NCI-H524 (cell line): ENCODE measurements at regions not wholly inside any gene's neighbourhood (a gene's known extent, or its start where the extent isn't known, plus 50 kb on each side); places are given as distances from the start of the nearest gene placed in this dataset.

Experiments used
- DNase-seq, 2 experiments: peaks; one replicate each; lab custom pipeline; 2025; lab: John Stamatoyannopoulos, UW

DNA sequence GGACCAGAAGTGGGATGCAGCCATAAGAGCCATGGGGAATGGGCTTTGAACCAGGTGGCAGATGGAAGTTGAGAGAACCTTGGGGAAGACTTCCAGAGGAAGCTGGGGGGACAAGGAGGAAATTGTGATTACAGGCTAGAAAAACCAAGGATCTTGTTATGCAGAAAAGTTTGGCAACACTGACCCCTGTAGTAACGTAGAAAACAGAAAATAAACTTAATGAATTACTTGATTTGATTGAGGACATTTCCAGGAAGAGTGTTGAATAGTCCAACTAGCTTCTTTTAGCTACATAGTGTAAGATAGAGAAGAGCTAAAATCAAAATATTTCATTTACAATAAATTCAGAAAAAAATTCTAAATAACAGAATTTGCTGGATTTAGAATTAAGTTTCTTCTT lies 91.9 kb upstream of the GPC1 start:
- no peak for DNase-seq

DNA sequence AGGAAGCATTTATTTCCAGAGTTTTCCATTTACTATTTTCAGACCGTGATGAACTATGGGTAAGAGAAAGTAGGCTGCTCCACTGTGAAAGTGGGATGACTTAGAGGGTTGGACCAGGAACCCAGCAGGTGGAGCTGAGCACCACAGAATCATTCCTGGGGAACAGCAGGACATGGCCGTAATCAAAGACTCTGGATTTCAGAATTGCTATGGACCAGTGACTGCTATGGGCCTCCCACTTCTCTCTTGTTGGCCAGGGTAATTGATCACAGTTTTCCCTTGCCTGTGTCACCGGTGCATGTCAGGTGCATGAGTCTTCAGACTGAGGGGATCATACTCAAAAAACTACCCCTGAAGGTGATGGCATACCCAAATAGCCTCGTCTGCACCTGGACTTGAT lies 90.6 kb upstream of the GPC1 start:
- DNase-seq, result no peak

DNA sequence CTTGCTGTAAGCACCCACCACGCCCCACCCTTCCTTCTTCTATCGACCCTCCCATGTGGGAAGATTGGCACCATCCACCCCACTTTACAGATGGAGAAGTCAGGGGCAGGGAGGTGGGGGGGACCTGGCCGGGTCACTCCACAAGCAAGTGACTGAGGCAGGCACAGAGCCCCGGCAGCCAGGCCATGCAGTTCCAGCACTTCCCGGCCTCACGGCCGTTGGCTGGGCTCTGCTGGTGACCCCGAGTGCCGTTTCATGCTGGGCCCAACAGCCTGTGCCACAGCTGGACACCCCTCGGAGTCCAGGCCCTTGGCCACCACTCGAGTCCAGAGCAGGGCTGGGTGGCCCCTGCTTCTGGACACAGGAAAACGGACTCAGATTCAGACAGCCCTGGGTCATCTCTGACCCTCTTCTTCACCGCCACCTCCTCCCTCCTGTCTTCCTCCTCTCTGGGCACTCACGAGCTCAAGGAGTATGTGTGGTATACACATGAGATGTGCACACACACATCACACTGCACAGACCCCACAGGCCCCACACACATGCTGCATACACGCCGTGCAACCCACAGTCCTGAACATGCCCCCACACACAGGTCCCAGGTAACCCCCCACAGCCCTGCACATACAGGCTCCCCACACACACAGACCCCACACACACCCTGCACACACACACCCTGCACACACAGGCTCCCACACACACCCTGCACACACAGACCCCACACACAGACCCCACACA lies 89.3 kb upstream of the GPC1 start:
- DNase-seq, result no peak

DNA sequence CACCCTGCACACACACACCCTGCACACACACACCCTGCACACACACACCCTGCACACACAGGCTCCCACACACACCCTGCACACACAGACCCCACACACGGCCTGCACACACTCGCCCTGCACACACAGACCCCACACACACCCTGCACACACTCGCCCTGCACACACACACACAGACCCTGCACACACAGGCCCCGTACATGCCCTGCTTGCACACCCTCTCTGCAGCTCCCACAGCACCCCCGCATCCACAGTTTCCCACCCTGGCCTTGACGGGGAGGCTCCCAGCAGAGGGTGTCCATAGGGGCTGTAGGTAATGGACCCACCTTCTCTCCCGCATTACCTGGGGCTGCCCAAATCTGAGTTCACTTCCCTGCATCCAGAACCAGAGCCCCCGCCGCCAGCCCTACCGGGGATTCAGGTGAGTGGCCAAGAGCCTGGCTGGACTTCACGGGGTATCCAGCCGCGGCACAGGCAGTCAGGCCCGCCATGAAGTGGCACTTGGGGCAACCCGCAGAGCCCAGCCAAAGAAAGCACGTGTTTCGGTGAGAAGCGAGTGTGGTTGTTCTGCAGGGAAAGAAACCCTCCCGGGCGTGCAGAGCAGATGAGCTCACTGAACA lies 88.6 kb upstream of the GPC1 start:
- DNase-seq, result no peak

DNA sequence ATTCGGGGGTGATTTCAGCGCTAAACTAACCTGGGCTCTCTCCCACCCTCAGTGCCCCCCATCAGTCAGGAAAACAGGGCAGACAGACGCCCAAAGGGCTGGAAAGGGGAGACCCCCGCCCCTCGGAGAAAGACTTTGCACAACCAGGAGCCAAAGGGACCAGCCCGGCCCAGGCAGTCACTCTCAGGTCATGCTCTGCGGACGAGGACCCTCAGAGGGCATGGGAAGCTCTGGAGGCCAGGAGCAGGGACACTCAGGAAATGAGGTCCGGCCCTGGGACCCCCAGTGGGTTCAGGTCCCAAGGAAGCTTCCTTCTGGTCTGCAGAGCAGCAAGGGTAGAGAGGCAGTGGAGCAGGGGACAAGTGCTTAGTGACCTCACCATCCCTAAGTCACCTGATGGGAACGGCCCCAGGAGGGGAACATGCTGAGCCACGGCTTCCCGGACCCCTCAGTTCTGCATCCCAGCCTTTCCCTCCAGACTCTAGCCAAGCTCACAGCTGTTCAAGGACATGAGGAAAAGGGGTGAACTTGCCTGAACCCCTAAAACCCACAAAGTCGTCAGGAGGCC lies 88.0 kb upstream of the GPC1 start:
- DNase-seq, result no peak

DNA sequence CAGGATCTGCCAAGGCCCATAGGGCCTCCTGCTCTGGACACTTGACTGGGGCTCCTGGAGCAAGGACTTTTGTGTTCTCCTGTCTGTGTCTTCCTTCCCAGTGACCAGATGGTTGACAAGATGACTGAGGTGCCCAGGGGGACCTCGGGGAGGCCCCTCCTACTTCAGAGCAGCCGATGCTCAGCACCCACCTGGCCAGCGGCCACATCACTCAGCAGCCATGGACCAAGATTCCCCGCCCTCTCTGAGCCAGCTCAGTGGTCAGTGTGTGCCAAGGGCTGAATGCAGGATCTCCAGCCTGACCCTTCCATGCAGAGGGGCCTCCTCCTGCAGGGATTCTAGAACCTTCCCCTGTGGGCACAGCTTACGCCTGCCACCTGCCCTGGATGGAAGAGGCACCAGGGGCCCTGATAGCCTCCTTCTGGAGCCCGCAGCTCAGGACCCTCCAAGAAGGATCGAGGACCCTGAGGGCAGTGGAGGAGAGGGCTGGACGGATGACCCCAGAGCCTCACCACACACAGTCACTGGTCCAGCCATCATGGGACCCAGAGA lies 87.4 kb upstream of the GPC1 start:
- DNase-seq, result no peak

DNA sequence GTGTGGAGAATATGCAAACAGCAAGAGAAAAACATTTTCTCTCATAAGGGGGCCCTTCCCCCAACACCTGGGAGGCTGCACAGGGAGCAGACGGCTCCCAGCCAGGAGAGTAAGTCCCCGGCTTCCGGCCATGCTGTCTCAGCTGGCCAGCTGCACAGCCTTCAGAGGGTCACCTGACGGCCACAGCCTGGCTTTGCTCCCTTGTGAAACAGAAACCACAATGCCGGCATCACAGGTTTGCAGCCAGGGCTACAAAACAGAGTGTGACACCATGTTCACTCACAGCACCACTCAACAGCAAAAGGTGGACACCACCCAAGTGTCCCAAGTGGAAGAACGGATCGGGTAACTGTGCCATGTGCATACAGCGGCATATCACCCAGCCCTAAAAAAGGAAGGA lies 86.9 kb upstream of the GPC1 start:
- DNase-seq, result no peak

DNA sequence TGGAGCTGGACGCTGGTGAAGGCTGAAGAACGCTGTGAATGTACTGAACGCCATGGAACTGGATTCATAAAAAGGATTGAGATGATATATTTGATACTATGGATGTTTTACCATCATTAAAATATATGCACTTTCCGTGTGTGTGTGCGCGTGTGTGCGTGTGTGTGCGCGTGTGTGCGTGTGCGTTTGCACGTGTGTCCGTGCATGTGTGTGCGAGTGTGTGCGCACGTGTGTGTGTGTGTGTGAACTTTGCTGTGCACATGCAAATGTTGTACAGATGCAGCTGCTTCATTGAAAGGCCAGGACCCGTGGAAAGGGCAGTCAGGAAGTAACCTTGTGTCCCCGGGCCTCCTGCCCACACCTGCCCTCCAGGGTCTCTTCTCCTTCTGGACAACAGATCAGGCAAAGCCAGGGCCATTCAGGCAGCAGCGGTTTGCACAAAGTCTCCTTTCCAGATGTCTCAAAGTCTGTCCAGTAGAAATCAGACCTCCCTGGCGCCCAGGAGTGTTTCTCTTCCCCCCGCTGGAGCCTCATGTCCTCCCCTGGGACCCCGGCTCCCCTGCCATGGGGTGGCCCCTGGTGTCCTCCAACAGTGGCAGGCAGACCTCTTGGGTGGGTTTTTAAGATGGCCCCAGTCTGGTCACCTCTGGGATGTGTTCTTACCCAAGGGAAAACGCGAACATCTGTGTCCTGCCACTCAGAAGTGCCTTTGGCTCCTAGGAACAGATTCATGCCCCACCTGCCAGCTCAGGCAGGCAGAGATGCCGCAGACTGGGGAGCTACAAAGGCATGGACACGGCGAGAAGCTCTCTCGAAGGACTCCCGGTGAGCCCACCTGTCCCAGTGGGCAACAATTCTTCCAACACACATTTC lies 86.1 kb upstream of the GPC1 start:
- peak in 1 of 2 experiments; percentile 34 for DNase-seq

DNA sequence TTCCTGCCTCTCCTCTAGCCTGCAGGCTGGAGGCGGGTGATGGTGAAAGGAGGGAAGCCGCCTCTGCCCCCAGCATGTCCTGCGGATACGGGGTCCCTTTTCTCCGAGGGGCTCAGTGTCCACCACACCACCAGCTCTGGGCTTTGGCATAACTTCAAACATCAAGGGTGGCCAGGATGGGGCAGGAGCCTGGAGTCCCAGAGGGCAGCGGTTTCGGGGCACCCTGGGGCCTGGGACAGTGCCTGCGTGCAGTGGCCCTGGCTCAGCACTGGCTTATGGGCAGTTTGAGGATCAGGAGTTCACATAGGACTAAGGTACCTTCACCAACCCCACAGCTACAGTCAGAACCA lies 85.5 kb upstream of the GPC1 start:
- DNase-seq, result no peak

DNA sequence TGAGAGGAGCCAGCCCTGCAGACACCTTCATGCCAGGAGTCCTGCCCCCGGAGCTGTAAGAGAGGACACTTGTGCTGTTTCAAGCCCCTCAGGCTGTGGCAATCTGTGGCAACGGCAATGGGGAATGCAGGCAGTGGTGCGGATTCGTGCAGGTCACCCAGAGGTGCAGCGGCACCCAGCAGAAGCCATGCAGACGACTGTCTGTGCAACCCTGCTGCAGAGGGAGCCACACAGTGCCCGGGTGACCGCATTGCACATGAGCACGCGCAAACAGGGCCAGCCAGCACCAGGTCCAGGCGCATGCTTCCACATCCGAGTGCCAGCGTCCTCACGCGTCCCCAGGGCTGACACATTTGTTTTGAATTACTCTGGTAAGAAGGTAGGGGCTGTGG lies 84.8 kb upstream of the GPC1 start:
- no peak for DNase-seq

DNA sequence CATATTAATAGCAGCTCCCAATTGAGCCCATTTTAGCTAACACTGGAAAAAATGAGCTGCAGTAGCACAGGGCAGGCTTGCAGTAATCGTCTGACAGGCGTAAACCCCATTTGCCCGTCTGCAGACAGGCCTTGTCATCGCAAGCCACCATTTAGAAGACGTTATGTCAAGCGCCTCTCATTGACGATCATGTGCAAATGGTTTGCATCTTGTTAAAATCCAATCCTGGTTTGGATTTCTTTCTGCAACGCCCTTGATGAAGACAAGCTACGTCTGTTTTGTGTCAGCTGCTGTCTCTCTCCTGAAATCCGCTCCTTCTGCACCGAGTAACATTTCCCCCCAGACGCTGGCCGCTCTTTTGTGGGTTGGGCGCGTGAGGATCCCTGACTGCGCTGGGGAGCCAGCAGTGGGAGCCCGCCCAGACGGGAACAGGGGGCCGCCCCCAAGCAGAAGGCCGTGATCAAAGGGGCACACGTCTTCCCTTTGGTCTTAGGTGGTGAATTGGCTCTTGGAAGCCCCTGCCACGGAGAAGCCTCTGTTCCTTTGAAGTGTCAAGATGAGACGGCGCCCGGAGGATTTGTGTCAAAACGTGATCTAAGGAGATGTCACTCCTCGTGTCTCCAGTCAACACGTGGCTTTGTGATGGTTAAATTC lies 84.2 kb upstream of the GPC1 start:
- no peak for DNase-seq

DNA sequence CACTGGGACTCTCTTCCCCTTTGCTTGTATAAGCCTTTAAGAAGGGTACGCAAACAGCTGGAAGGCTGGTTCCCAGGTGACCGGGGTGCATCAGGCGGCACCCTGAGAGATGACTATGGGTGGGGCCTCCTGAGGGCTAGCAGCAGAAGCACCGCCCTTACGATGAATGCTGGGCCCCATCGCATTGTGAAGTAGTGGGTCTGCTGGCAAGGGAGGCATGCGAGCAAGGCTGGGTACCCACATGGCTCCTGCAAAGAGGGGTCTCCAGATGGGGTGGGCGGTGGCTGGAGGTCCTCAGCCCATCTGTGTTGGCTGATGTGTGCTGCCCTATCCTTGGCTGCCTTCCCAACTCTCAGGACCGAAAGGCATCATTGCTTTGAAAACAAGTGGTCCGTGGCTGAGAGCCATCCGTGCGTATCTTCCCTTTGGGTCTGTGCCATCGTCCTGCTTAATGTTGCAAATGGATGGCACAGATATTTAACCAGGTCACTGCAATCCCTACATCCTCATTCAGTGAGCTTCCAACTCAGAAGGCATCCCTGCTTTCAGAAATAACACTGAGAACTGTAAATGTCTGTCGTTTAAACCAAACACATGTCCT lies 83.5 kb upstream of the GPC1 start:
- DNase-seq, result peak; percentile 91 to 94

DNA sequence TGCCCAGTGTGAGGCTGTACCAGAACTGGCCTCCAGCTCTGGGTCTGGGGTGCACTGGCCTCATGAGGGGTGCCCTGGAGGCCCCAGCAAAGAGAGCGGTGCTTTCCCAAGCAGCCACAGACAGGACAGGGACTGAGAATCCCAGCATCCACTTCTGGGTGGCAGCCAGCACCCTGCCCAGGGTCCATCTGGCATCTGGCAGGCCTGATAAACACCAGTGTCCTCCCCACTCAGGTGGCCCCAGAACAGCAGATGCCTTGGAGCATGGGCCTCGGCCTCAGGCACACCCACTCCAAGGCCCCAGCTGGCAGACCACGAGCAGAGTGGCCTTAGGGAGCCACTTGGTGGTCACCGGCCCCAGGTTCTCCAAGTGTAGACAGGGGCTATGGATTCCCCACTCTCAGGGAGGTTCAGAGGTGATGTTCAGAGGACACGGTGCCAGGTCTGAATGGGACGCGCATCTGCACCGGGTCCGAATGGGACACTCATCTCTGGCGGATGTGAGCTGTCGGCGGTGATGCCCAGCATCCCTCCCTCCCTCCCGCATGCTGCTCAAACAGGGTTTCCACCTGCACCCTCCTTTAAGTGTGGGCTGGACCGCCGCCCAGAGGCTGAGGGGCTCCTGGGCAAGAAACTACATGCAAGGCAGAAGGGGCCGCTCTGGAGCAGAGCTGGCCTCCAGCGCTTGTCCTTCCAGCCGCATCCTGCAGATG lies 82.2 kb upstream of the GPC1 start:
- peak in 1 of 2 experiments; percentile 74 for DNase-seq

DNA sequence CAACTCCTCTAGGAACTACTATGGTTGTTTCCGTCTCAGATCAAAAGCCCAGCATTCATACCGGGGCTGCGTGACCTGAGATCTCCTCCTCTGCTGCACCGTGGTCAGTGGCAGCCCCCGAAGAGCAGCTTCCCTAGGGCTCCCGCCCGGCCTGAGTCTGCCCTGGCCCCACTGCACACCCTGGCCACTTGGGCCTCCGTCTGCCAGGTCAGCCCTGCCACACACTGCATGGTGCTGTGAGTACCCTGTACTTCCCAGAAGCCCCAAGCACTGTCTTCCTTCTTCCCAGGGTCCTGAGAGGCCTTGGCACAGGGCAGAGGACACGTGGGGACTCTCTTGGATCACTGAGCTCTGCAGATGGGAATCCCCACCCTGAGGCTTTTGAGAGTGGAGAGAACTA lies 81.5 kb upstream of the GPC1 start:
- no peak for DNase-seq

DNA sequence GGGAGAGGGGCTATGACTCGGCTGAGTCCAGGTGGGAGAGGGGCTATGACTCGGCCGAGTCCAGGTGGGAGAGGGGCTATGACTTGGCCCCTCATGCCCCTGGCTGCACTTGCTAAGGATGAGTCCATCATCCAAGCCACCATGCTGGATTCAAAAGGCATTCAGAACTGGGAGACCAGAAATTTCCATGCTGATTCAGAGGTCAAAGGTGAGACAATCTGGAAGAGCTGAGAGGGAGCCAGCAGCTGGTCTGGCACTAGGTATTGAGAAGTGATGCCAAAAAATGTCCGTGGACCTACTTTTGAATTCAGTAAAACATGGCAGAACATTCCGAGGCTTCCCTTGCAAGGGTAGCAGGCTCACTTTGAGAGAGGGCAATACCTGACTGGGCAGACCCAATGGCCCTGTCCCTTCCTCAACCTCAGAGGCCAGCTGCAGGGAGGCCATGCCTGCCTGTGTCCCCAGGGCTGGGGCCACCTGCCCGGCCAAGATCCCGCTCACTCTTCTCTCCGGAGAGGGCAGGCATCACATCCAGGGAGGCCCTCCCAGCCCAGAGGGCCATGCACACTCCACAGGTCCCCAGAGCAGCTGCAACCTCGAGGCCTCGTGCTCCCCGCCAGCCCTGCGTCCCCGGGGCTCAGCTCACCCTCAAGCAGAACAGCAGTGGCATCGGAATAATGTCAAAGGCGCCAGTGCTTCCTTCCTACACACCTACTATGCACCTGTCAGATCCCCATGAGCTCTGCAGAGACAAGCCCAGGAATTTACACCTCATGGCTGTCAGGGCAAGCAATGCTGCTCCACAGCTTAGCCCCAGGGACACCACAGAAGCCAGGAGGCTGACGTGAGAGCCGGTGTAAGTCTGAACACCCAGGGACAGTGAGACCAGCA lies 80.2 kb upstream of the GPC1 start:
- DNase-seq, result no peak

DNA sequence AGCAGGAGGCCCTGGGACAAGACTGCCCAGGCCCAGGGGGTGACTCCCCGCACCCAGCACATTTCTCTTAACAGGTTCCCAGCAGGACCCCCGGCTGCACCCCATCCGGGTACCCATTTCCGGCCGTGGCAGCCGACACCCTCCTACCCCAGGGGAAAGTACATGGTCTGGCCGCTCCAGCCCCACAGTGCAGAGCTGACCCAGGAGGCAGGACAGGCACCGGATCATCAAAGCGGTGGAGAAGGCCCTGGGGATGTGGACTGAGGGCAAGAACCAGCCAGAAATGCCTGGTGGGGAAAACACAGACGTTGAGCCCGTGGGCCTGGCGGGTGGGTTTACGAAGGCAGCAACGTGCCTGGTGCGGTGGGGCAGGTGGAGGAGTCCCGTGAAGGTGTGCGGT lies 79.5 kb upstream of the GPC1 start:
- DNase-seq, result no peak

DNA sequence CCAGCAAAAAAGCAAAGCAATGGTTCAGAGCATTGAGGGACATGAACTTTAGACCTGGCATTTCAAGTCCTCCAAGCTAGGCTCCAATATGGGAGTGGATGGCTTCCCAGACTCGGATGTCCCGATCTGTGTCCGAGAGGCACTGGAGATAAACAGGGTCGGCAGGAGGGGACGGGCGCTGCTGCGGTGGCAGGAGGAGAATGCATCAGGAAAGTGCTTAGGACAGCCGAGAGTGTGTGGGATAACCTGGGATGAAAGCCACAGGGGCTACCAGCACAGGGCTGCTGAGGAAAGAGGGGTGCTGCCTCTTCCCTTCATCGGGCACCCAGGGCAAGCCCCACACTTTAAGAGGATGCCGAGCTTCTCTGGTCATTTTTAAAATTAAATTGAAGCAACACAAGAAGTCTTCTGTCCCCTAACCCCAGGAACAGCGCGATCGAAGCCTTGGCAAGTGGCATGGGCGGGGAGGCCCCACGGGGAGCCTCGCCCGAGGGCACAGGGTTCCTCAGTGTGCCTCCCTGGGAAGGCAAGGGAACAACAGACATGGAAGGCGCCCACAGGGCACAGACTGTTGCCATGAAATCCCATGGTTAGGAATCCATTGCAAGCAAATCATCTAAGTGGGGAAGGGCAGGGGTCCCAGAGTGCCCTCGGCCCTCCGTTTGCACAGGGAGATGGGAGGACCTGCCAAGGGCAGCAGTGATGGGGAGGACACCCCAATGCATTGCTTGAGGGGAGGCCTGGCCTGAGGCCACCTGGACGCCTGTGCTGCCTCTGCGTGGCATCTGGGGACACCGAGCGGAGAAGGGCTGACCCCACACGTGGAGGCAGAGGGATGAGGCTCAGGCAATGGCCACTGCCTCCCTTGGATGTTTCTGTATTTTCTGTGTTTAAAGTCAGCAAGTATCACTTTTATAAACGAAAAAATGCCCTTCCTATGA lies 78.5 kb upstream of the GPC1 start:
- no peak for DNase-seq

DNA sequence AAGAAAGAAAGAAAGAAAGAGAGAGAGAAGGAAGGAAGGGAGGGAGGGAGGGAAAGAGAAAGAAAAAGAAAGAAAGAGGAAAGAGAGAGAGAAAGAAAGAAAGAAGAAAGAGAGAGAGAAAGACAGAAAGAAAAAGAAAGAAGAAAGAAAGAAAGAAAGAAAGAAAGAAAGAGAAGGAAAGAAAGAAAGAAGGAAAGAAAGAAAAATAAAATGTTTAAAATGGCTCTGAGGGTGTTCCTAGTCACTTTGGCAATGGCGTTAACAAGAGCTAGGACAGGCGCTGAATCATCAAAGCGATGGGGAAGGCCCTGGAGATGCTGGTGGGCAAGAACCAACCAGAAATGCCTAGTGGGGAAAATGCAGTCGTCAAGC lies 77.8 kb upstream of the GPC1 start:
- no peak for DNase-seq

DNA sequence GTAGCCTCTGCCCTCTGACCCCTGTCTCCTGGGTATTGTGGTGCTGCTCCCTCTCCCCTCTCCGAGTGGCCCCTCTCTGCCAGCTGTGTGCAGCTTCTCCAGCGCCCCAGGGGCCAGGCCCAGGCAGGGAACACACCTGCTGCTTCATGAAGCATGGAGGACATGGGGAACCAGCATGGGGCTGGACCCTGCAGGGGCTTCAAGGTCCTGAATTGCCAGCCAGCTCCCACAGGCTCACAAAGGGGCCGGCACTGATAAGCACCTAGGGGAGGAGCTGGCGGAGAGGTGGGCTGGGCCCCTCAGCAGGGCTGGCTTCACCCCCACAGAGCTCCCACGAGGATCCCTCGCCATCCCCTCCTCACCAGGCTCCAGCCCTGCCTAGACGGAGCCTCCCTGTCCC lies 77.4 kb upstream of the GPC1 start:
- no peak for DNase-seq
